D341Med (cell line): ENCODE measurements at regions not wholly inside any gene's neighbourhood (a gene's known extent, or its start where the extent isn't known, plus 50 kb on each side); places are given as distances from the start of the nearest gene placed in this dataset.

Experiments
- DNase-seq: peaks from one replicate; pipeline ENCODE4 v3.0.0; 2012; ENCODE audit warnings: low spot score

DNA sequence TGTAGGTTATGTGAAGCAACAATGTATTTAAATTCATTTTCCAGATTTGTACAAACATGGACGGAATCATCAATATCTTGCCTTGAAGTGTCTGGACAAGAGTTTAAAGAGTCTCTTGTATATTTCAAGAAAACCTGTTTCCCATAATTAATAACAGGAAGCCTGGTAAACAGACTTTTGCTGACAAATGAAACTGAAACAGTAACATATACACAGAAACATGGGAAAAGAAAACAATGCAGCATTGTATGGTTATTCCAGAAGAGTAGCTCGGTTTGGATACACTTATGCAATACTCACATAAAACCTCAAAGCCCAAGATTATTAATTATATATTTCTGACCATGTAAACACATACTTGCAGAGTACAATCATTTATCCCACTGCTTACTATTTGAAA, 265.5 kb downstream of the PTPRC start:
- DNase-seq, result no peak

DNA sequence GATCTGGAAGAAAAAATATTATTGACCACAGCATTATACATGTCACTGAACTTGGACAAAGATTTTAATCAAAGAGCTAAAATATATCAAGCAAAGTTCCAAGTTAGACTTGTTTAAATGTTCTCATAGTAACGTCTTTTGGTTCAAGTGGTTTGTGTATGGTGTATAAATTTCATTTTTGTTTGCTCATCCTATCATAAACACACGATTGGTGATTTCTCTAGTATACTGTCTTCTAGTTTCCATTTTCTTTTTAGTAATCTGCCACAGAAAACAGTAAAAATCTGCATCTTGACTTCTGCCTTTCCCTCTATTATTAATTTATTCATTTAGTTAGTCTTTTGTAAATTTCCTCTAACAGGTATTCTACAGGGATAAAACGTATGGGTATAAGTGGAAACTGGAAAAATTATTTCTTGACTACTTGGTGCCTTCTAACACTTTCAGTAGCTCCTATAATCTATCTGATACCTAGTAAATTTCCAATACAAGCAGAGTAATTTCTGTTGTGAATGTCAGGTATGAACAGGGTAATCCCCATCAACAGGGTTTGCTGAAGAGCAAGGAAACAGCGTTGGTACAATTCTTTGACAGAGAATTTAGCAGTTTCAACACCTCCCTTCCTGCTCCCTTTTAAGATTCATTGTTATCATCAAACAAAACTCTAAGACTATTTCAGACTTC, 268.0 kb downstream of the PTPRC start:
- DNase-seq, result no peak

DNA sequence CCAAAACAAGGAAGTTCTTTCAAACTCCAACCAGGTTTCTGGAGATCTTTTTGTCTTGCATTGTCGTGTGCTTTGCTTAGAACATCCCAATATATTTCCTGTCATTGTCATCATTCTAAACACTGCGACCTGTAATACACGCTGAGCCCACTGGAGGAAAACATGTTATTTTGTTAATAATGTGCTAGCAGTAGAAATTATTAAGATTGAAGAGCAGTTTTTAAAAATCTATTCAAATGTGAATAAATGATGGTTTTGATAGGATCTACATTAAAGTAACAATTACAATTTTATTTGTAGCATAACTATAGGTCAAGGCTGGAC, 268.5 kb downstream of the PTPRC start:
- no peak for DNase-seq

DNA sequence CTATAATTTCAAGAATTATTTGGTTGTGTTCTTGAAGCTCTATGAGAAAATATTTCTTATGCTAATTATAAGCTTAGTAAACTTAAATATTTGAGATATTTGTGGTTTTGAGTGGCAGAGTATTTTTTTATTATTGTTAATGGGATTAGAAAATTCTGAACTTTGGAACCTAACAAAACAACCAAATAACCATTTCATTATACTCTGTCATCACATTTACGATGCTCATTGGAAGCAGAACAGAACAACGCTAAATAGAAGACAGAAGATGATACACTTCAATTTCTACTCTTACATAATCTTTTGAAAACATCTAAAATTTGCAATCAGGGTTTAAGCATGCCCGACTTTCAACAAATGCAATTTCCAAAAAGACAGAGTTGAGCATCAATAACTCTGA, 270.2 kb downstream of the PTPRC start:
- DNase-seq, result no peak

DNA sequence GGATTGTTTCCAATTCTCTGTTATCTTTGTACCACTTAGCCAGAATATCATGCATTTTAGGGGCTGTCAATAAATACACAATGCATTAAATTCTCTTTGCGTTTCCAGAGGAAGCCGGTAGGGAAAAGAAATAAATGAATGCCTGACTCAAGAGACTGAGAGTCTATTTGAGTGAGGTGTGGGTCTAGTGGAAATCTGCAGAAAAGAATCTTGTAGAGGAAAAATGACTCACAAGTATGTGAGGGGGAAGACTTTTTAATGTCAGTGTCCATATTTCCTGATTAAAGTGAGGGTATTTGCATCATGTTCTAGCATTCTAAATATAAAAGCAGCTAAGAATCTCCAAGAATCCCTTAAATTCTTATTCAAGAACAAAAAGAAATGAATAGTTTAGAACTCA, 271.1 kb downstream of the PTPRC start:
- DNase-seq, result no peak

DNA sequence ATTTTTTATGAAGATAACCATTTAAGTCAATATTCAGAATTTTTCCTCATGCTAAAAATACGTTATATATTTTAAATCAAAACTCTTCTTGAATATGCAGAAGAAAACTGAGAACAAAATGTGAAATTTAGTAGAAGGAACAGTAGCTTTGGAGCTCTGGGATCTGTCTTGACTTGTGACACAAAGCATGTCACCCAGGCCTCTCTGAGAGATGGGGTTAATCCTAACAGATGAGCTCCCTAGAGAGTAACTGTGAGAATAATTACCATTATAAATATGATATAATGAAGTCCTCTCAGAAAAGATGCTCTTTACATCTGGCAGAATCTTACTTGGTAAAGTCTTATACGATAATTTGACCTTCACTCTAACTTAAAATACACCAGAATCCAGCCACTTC, 272.0 kb downstream of the PTPRC start:
- peak; percentile 45 for DNase-seq

DNA sequence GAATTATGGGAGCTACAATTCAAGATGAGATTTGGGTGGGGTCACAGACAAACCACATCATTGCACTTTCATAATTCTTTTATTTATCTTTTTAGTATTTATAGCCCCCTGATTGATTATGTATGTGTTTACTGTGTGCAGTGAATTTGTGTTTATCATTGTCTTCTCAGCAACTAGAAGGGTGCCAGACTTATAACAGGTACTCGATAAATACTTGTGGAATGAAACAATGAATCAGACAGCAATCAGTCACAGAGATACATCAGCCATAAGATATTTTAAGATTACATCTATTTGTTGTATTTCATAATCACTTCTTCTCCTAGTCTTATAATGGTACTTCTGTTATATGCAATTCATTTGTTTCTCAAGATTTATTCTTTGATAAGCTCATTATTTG, 273.2 kb downstream of the PTPRC start:
- no peak for DNase-seq

DNA sequence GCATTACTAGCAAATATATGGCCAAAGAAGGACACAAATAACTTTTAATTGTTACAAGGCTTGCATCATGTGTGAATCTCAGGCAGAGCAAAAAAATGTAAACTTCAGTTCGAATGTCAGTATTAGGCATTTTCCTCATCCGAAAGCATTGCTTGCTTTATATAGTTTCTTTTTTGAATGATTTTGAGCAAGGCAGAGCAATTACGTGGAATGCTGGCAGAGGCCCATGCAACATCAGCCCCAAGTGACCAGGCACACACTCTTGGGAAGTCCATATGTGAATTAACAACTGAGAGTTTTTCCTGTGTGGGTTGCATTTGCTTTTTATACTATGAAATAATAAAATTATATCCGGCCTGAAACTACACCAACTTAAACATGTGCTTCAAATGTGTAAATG, 274.8 kb downstream of the PTPRC start:
- DNase-seq, result no peak

DNA sequence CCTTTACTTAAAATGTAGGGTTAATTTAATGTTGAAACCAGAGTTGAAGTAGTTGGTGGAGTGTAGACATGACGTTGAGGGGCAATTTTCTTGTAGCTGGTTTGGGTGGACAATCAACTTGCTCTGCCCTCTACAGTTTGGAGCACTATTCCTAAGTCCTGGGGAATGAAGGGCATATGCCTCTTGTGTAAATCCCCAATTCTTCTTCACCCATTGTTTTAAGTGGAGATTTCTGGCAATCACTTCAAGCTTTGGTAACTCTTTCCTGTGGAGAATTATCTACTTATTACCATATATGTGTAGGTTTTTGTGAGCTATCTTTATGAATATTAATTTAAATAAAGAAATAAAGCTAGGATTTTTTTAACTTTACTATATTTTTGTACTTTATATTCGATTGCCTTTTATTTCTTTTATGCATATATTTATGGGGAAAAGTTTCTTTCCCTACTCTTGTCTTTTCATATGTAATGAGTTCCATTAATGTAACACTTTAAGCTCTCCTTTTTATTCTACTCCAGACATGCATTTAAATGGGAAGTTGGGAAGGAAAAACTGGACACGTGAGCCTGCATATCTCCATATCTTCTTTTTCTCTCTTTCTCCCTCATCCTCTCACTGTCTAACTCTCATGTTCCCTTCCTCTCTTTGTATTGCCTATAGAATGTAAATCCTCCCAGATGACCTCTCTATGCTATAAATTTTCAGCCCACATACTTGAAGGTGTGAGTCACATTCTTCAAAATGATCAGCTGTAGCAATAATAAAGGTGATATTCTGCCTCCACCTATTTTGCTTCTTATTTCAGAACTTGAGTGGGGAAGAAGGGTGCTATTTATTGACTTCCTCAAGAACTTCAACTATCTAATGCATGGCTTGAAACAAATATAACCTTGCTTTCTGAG, 276.7 kb downstream of the PTPRC start:
- DNase-seq, result no peak

DNA sequence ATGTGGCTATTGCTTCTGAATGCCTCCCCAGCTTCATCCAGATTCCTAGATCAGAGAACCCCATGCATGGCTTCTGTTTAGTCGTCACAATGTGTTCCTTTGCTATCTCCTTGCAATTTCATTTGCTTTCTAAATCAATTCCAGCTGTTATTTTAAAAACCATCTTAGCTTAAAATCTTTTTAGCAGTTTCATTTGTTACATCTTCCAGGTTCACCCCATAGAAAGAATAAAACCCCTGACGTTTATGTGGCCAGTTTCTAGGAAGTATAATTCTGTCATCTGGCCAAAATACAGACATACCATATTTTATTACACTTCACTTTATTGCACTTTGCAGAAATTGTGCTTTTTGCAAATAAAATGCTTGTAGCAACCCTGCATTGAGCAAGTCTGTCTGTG, 278.4 kb downstream of the PTPRC start:
- no peak for DNase-seq

DNA sequence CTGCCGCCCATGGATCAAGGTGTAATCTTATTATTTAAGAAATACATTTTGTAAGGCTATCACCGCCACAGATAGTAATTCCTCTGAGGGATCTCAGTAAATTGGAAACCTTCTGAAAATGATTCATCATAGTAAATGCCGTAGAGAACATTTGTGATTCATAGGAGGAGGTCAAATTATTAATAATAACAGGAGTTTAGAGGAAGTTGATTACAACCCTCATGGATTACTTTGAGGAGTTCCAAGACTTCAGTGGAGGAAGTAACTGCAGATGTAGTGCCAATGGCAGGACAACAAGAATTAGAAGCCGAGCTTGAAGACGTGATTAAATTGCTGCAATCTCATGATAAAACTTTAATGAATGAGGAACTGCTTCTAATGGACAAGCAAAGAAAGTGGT, 280.1 kb downstream of the PTPRC start:
- DNase-seq, result no peak

DNA sequence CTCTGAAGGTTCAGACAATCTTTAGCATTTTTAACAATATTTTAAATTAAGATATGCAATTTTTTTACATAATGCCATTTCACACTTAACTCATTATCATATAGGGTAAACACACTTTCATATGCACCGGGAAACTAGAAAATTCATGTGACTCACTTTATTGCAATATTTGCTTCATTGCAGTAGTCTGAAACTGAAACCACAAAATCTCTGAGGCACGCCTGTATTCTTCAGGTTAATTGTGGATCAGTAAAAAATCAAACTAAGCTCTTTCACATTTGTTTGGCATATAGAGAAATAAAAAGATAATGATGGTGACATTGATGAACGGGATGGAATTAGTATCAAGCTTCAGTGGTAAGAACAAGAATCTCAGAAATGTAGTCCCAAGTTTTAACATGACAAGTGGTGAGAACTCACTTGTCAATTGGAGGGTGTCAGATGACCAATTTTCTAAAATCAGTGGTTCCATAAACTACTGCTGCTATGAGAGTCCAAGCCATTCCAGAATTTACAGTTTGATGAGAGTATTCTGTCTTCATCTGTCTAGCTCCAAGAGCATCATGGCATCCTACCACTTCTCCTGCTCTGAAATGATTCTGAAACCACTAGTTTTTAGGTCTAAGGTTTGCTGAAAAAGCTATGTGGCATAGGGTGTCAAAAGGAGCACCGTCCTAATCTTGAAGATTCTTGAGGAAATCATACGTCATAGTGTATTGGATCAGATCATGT, 281.0 kb downstream of the PTPRC start:
- DNase-seq, result no peak

DNA sequence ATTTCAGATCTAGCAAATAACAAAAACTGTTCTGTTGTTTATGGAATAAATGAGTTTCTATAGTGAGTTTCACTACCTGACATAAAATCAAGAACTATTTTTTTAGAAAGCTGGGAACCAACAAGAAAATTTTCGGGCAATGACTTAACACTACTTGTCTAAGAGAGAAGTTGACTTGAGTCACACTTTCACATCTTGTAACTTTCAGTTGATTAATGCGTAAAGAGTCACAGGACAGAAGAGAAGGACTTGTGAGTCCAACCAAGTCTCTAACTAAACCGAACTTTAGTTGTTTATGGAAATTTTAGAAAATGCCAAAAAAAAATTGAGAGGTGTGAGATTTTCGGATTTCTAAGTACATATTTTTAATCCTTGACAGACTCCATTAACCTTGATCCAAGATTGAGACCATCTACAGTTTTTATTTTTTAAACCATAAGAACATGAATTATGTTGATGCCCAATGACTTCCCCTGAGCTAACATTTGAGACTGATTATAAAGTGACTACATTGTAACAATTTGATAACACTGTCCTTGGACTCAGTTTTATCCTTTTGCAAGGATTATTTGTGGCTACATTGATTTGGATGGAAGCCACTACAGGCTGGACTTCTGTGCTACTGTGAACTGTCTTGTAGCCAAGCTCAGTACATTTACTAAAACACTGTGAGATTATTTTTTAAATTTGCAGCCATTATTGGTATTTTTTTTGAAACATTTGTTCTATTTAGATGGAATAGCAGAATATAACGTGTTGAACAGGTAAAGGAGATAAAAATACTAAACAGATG, 284.0 kb downstream of the PTPRC start:
- no peak for DNase-seq

DNA sequence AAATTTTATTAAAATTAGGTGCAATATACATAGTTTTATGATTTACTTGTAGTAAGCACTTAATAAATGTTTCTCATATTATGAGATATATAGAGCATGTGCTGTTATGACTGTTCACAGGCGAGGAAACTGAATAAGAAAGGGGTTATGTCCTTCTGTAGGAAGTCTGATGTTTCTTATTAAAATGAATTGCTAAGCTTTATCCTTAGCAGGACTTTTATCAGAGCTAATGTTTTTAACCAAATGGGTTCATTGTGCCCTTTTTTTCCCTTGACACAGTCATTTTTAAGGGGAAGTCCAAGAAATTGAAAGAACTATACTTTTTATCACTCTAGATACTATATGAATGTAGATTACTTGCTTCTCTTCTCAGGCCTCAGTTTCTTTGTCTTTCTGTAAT, 285.2 kb downstream of the PTPRC start:
- DNase-seq, result no peak

DNA sequence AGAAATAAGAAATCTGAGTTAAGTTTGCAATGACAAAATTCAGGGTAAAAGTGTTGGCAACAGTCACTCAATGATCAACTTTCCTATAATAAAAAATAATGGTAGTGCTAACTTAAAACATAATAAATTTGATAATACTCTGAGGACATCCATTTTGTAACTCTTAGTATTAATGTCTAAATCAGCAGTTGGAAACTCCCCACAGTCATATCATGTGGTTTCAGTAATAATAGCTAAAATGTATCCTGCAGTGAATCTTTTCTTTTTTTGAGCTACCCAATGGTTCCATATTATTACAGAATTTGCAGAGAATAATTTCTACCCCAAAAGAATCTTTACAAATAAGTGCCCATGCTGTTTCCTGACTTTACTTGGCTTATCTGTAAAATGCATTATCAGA, 286.7 kb downstream of the PTPRC start:
- no peak for DNase-seq

DNA sequence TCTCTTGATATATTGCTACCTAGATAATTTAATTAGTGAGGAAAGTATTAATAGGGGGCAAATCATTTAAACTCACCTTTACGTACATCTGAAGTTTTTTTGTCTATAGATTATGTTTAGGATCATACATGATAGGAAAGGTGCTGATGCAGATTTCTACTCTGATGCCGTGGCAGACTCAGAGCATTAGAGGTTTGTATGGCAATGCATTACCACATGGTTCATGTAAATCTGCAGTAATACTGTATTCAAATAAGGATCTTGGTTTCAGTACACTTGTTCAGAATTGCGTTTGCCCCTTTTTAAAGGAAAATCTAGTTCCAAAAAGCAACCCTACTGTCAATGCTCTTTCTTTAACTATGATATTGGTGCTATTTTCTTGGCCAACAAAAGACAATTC, 288.3 kb downstream of the PTPRC start:
- DNase-seq, result no peak

DNA sequence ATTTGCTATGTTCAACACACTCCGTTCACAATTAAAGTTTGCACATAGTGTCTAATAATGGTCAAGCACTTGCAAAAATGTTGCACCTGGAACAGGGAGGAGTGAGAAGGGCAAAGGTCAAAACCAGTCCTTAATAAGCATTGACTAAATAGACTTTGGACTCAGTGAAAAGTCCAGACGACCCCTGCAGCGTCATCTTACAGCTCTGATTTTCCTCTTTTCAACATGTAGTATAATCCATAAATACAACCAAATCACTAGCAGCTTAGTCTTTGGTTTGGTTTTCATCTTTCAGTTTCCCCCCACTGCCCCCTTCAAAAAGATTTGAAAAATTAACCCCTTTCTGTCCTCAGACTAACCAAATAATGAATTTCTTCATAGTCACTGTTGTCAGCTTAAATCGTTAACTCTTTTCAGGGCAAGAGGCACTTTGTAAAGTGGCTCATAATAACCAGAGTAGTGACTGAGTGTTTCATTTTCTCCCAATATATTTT, 290.3 kb downstream of the PTPRC start:
- no peak for DNase-seq

DNA sequence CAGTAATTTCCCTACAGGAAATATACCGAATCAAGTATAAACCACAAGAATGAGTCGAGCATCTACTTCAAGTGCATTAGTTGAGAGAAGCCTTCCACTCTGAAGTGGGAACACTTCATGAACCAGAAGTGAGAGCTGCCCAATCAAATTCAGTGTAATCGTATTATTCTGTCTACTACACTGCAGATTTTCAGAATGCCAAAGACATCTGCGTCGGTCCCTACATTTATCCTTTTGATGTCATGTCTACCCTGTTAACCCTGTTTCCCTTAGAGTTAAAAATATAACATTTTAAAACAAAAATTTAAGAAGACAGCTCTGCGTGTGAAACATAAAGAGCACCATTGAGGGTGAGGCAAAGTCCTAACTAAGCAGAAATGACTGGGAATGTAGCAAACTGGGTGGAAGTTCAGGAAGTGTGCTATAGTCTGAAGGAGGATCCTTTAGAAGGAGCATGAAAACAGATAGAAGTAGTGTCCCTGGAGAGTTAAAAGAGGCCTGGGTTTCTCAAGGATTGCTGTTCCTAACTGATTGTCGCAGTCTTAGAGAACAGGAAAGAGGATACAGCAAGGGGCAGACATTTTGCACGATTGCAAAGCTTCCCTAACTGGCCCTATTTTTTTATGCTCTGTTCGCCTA, 291.2 kb downstream of the PTPRC start:
- no peak for DNase-seq

DNA sequence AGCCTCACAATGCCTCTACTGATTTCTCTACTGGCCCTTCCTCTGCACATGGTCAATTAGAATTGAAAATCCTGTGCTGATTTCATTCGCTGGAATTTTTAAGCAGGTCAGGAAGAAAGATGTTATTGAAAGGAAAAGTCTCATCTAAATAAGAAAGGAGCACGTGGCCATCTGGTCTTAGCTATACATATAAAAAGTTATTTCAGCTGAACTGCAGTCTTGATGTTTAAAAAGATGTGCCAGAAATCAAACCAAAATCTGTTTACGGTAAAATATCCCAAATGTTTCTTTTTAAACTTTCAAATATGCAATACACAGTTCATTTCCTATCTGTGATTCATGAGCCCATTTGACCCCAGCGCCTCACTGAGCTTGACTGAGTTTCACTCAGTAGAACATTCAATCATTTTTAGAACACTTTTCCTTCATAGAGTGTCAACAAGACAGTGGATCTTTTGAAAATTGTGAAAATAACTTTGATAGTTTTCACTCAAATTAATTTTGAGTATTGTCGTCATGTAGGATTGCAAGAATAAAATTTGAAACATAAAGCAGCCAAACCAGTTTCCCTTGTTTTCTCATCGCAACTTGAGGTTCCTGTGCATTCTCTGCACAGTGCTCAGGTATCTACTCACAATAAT, 293.6 kb downstream of the PTPRC start:
- no peak for DNase-seq

DNA sequence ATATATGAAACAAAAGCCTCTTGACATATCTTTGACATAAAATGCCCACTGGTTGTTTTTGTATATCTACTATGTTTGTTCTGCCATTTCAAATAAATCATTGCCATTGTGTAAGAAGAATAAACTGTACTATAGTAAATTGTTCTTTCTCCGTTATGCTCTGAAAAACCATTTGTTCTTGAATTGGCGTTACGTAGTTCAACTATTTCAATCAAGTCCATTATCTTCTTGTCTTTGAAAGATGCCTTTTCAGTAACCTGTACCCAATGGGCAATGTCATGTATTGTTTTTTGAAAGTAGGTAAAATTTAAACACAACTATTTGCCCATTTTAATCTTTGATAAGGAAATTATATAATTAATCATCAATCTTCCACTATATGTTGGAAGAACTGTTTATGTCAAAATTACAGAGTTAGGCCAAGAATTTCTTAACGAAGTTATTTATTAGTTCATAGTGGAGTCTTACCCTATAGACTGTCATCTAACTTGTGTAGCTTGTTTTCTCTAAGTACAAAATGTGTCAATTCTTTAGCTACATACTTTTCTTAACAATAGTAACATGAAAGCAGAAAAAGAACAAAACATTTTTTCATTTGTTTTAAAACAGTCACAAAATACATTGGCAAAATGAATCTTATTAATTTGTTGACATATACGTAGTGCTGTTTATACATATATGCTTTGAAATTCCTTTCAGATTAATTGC, 294.8 kb downstream of the PTPRC start:
- no peak for DNase-seq

DNA sequence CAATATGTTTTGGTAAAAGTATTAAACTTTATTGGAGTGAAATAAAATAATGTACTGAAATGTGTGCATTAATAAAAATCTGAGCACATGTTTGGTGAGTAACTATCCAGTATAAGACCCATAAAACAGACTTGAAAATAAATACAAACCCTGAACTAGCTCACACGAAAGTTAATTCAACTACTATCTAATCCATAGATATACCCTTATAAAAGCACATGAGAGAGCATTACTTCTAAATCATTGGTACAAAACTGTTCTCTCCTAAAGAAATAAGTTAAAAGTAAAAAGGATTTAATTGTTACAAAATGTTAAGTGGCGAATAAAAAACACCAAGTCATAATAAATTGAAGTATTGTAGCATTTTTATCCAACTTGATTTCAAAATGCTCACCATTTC, 295.6 kb downstream of the PTPRC start:
- no peak for DNase-seq
